ENCODE measurements at regions not wholly inside any gene's neighbourhood (a gene's known extent, or its start where the extent isn't known, plus 50 kb on each side); places are given as distances from the start of the nearest gene placed in this dataset.

DNA sequence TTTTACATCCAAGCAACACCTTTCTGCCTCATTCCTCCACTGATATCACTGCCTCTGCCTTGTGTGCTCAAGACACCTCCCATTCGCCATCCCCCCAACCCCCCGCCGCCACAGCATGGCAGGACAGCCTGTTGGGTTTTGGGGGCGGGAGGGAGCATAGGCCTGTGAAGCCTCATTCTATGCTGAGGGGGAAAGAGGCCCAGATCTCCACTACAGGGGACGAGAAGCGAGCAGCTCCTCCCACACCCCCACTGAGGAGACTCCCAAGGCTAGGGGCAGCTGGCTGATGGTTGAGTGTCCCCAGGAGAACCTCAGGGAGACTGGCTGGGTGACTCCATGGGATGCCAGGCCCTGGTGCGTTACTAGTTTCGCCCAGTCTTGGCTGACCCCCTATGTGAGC, 214.3 kb upstream of the SIX2 start:
- peaks cover 0 to 14% (median 4%) of the 10 kb centered on the region in 5 donors for H3K27me3 ChIP-seq (ENCODE audit: control insufficient read depth in 5 of 5, insufficient read depth in 4 of 5, low read length in 5 of 5)
- H3K9ac ChIP-seq (ENCODE audit: low read length in 5 of 5), result no peak overlapping the region
- peaks cover 0 to 1% (median 0%) of the 10 kb centered on the region in 5 donors for H3K4me1 ChIP-seq (ENCODE audit: control insufficient read depth in 5 of 5, insufficient read depth in 5 of 5, low read length in 5 of 5)
- H3K36me3 ChIP-seq (ENCODE audit: control insufficient read depth in 5 of 5, insufficient read depth in 5 of 5, low read length in 5 of 5), result no peaks in the 10 kb centered on the region
- no peak overlapping the region for H3K27ac ChIP-seq (ENCODE audit: low read depth, low read length)
- no peak overlapping the region for H3K4me3 ChIP-seq (ENCODE audit: low read depth in 1 of 5, low read length in 5 of 5)
- no peaks in the 10 kb centered on the region for H3K9me3 ChIP-seq (ENCODE audit: control insufficient read depth in 5 of 5, low read length in 5 of 5)

DNA sequence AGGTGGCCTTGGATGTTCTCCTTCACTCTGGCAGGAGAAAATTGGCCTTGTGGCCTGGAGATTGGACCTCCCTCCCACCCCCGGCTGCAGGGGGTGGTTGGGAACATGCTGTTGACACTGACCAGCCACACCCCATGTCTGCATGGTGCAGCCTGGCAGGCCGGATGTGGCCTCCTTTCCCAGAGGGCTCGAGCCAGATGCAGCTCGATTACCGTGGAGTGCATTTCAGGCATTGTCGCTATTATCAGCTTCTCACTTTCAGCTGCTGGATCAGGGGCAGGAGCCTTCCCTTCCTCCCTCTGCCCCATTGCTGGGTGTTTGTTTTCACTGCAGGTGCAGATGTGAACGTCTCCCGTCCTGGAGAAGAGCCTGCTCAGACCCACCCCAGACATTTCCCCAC, 211.0 kb upstream of the SIX2 start:
- H3K36me3 ChIP-seq (ENCODE audit: control insufficient read depth in 5 of 5, insufficient read depth in 5 of 5, low read length in 5 of 5), result no peaks in the 10 kb centered on the region
- H3K27ac ChIP-seq (ENCODE audit: low read depth, low read length), result no peak overlapping the region
- H3K4me3 ChIP-seq (ENCODE audit: low read depth in 1 of 5, low read length in 5 of 5), result no peak overlapping the region
- no peak overlapping the region for H3K9ac ChIP-seq (ENCODE audit: low read length in 5 of 5)
- peaks cover 0 to 3% (median 0%) of the 10 kb centered on the region in 5 donors for H3K9me3 ChIP-seq (ENCODE audit: control insufficient read depth in 5 of 5, low read length in 5 of 5)
- H3K27me3 ChIP-seq (ENCODE audit: control insufficient read depth in 5 of 5, insufficient read depth in 4 of 5, low read length in 5 of 5), result peaks cover 0 to 14% (median 4%) of the 10 kb centered on the region in 5 donors
- H3K4me1 ChIP-seq (ENCODE audit: control insufficient read depth in 5 of 5, insufficient read depth in 5 of 5, low read length in 5 of 5), result no peaks in the 10 kb centered on the region

DNA sequence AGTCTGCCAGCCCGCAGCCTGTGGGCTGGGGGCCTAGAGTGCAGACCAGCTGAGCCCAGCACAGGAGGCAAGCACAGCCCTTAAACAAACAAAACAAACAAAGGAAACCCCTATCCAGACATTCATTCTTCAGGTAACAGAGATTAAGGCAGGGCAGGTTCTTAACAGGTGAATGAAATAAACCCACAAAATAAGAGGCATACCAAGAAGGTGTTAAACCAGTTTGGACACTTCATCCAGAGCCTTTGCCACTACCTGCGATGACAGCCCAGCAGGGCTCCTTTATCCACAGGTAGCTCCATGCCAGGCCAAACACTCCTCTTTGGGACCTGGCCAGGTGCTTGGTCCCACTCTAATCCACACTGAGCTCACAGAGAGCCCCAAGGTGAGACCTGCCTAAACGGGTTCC, 209.7 kb upstream of the SIX2 start:
- Histone ChIP-seq H3K9ac (ENCODE audit: low read length in 5 of 5) (no peak overlapping the region), H3K4me3 (ENCODE audit: low read depth in 1 of 5, low read length in 5 of 5) (no peak overlapping the region), H3K27ac (ENCODE audit: low read depth, low read length) (no peak overlapping the region), H3K9me3 (ENCODE audit: control insufficient read depth in 5 of 5, low read length in 5 of 5) (peaks cover 0 to 3% (median 0%) of the 10 kb centered on the region in 5 donors), H3K27me3 (ENCODE audit: control insufficient read depth in 5 of 5, insufficient read depth in 4 of 5, low read length in 5 of 5) (peaks cover 0 to 14% (median 4%) of the 10 kb centered on the region in 5 donors), H3K36me3 (ENCODE audit: control insufficient read depth in 5 of 5, insufficient read depth in 5 of 5, low read length in 5 of 5) (no peaks in the 10 kb centered on the region), H3K4me1 (ENCODE audit: control insufficient read depth in 5 of 5, insufficient read depth in 5 of 5, low read length in 5 of 5) (no peaks in the 10 kb centered on the region)

DNA sequence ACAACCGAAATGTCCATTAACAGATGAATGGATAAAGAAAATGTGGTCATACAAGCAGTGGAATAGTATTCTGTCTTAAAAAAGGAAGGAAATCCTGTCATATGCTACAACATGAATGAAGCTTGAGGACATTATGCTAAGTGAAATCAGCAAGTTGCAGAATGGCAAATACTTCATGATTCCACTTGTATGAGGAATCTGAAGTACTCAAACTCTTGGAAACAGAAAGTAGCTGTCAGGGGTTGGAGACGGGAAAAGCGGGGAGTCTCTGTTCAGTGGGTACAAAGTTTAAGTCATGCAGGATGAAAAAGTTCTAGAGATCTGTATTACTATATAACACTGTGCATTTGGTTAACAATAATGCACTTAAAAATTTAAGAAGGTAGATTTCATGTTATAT, 209.0 kb upstream of the SIX2 start:
- Histone ChIP-seq H3K27me3 (ENCODE audit: control insufficient read depth in 5 of 5, insufficient read depth in 4 of 5, low read length in 5 of 5) (peaks cover 0 to 13% (median 4%) of the 10 kb centered on the region in 5 donors), H3K4me3 (ENCODE audit: low read depth in 1 of 5, low read length in 5 of 5) (no peak overlapping the region), H3K9me3 (ENCODE audit: control insufficient read depth in 5 of 5, low read length in 5 of 5) (peaks cover 0 to 3% (median 0%) of the 10 kb centered on the region in 5 donors), H3K9ac (ENCODE audit: low read length in 5 of 5) (no peak overlapping the region), H3K36me3 (ENCODE audit: control insufficient read depth in 5 of 5, insufficient read depth in 5 of 5, low read length in 5 of 5) (no peaks in the 10 kb centered on the region), H3K4me1 (ENCODE audit: control insufficient read depth in 5 of 5, insufficient read depth in 5 of 5, low read length in 5 of 5) (no peaks in the 10 kb centered on the region), H3K27ac (ENCODE audit: low read depth, low read length) (no peak overlapping the region)

DNA sequence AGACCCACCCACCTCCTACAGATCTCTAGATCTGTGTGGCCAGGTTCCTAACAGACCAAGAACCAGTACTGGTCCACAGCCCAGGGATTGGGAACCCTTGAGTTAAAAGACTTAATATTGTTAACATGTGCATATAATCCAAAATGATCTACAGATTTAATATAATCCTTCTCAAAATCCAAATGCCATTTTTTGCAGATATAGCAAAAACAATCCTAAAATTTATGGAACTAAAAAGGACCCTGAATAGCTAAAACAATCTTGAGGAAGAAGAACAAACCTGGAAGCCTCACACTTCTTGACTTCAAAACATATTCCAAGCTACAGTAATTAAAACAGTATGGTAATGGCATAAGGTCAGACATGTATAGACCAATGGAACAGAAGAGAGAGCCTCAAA, 206.9 kb upstream of the SIX2 start:
- Histone ChIP-seq H3K4me3 (ENCODE audit: low read depth in 1 of 5, low read length in 5 of 5) (no peak overlapping the region), H3K9ac (ENCODE audit: low read length in 5 of 5) (no peak overlapping the region), H3K36me3 (ENCODE audit: control insufficient read depth in 5 of 5, insufficient read depth in 5 of 5, low read length in 5 of 5) (no peaks in the 10 kb centered on the region), H3K9me3 (ENCODE audit: control insufficient read depth in 5 of 5, low read length in 5 of 5) (peaks cover 0 to 3% (median 0%) of the 10 kb centered on the region in 5 donors), H3K27ac (ENCODE audit: low read depth, low read length) (no peak overlapping the region), H3K4me1 (ENCODE audit: control insufficient read depth in 5 of 5, insufficient read depth in 5 of 5, low read length in 5 of 5) (no peaks in the 10 kb centered on the region), H3K27me3 (ENCODE audit: control insufficient read depth in 5 of 5, insufficient read depth in 4 of 5, low read length in 5 of 5) (peaks cover 0 to 4% (median 3%) of the 10 kb centered on the region in 5 donors)

DNA sequence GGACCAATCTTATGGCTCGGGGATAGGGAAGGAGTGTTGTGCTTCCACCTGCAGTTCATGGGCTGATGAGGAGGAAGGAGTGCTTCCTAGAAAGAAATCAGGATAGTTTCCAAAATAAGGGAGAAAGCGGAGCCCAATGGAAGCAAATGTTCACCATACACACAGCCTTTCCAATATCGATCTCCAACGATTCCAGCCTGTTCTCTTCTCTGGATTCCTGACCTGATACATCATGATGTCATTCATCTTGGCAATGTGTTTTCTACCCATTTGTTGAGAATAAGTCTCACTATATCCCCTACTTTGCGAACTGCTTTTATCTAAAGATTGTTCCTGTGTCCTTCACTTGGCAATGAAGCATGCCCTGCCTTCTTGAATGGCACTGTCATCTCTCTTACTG, 205.3 kb upstream of the SIX2 start:
- Histone ChIP-seq H3K4me3 (ENCODE audit: low read depth in 1 of 5, low read length in 5 of 5) (no peak overlapping the region), H3K27ac (ENCODE audit: low read depth, low read length) (no peak overlapping the region), H3K27me3 (ENCODE audit: control insufficient read depth in 5 of 5, insufficient read depth in 4 of 5, low read length in 5 of 5) (peaks cover 0 to 4% (median 0%) of the 10 kb centered on the region in 5 donors), H3K9ac (ENCODE audit: low read length in 5 of 5) (no peak overlapping the region), H3K36me3 (ENCODE audit: control insufficient read depth in 5 of 5, insufficient read depth in 5 of 5, low read length in 5 of 5) (no peaks in the 10 kb centered on the region), H3K9me3 (ENCODE audit: control insufficient read depth in 5 of 5, low read length in 5 of 5) (peaks cover 0 to 3% (median 0%) of the 10 kb centered on the region in 5 donors), H3K4me1 (ENCODE audit: control insufficient read depth in 5 of 5, insufficient read depth in 5 of 5, low read length in 5 of 5) (peaks cover 0 to 7% (median 0%) of the 10 kb centered on the region in 5 donors)

DNA sequence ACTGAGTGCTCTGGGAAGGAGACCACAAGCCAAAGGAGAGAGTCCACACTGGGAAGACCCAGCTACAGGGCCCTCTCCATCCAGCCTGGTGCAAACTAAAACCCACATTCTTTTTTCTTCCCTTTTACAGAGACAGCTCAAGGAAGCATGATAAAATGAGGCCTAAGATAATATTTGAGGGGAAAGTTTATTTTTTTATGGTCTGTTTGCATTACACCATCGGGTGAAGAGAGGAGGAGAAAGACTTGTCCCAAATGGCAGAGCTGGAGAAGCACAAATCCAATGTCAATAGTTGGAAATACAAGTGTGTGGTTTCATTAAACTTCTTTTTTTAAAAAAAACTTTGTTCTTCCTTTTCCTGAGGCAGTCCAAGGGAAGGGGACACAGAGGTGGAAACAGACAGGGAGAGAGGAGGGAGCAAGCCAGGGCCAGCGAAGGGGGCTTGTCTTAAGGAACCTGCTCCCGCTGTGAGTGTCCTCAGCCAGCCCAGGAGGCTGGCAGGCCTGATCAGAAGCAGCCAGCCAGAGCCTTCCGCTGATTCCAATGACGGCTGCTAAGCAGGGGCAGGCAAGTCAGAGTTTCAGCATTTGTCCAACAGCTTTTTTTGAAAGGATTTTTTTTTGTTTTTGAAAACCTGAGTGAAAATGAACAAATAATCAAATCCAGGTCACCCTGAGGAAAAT, 203.8 kb upstream of the SIX2 start:
- Histone ChIP-seq H3K27me3 (ENCODE audit: control insufficient read depth in 5 of 5, insufficient read depth in 4 of 5, low read length in 5 of 5) (no peaks in the 10 kb centered on the region), H3K4me3 (ENCODE audit: low read depth in 1 of 5, low read length in 5 of 5) (no peak overlapping the region), H3K9ac (ENCODE audit: low read length in 5 of 5) (no peak overlapping the region), H3K36me3 (ENCODE audit: control insufficient read depth in 5 of 5, insufficient read depth in 5 of 5, low read length in 5 of 5) (no peaks in the 10 kb centered on the region), H3K27ac (ENCODE audit: low read depth, low read length) (no peak overlapping the region), H3K4me1 (ENCODE audit: control insufficient read depth in 5 of 5, insufficient read depth in 5 of 5, low read length in 5 of 5) (peaks cover 0 to 7% (median 0%) of the 10 kb centered on the region in 5 donors), H3K9me3 (ENCODE audit: control insufficient read depth in 5 of 5, low read length in 5 of 5) (peaks cover 0 to 3% (median 0%) of the 10 kb centered on the region in 5 donors)

DNA sequence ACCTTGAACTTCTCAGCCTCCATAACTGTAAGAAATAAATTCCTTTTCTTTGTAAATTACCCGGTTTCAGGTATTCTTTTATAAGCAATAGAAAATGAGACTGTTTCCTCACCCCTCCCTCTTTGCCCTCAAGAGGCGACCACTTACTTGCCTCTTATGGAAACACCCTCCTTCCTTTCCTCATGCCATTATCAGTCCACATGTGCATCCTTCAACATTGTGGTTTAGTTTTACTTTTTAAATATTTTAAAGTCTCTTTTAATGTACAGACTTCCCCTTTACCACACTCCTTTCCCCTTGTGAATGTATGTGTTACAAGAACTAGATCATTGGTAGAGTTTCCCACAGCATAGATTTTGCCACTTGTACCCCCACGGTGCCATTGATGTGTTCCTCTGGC, 202.4 kb upstream of the SIX2 start:
- H3K4me3 ChIP-seq (ENCODE audit: low read depth in 1 of 5, low read length in 5 of 5), result no peak overlapping the region
- peaks cover 0 to 7% (median 0%) of the 10 kb centered on the region in 5 donors for H3K4me1 ChIP-seq (ENCODE audit: control insufficient read depth in 5 of 5, insufficient read depth in 5 of 5, low read length in 5 of 5)
- H3K27me3 ChIP-seq (ENCODE audit: control insufficient read depth in 5 of 5, insufficient read depth in 4 of 5, low read length in 5 of 5), result no peaks in the 10 kb centered on the region
- no peak overlapping the region for H3K27ac ChIP-seq (ENCODE audit: low read depth, low read length)
- H3K36me3 ChIP-seq (ENCODE audit: control insufficient read depth in 5 of 5, insufficient read depth in 5 of 5, low read length in 5 of 5), result no peaks in the 10 kb centered on the region
- peaks cover 0 to 3% (median 0%) of the 10 kb centered on the region in 5 donors for H3K9me3 ChIP-seq (ENCODE audit: control insufficient read depth in 5 of 5, low read length in 5 of 5)
- no peak overlapping the region for H3K9ac ChIP-seq (ENCODE audit: low read length in 5 of 5)

DNA sequence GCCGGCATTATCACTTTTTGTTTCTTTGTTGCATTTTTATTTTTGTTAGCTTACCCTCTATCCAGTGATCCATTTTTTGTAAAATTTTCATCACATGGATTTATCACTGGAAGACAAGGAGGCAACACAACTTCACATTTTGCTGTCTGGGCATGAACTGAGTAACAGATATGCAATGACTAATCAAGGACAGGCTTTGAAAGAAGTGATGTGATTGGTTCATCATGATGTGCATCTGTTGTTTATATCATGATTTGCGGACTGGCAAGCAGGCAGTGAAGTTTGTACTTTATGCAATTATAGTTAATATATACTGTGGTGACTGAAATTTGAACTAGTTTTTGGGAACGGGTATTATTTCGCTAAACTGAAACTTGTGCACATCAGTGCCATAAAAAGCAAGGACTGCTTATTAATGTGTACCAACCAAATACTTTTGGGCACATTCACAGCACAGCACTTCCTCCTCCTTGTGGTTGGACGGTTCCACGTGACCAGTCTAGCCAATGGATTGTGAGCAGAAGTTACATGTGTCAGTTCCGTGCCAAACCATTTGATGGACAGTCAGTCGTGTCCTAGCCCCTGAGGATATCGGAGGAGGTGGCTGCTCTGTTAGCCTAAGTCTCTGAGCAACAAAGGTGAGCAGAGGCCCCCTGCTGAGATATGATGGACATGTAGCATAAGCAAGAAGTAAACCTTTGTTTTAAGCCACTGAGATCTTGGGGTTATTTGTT, 201.4 kb upstream of the SIX2 start:
- no peak overlapping the region for H3K4me3 ChIP-seq (ENCODE audit: low read depth in 1 of 5, low read length in 5 of 5)
- H3K36me3 ChIP-seq (ENCODE audit: control insufficient read depth in 5 of 5, insufficient read depth in 5 of 5, low read length in 5 of 5), result no peaks in the 10 kb centered on the region
- no peaks in the 10 kb centered on the region for H3K9me3 ChIP-seq (ENCODE audit: control insufficient read depth in 5 of 5, low read length in 5 of 5)
- peaks cover 0 to 7% (median 0%) of the 10 kb centered on the region in 5 donors for H3K4me1 ChIP-seq (ENCODE audit: control insufficient read depth in 5 of 5, insufficient read depth in 5 of 5, low read length in 5 of 5)
- H3K9ac ChIP-seq (ENCODE audit: low read length in 5 of 5), result no peak overlapping the region
- H3K27ac ChIP-seq (ENCODE audit: low read depth, low read length), result no peak overlapping the region
- no peaks in the 10 kb centered on the region for H3K27me3 ChIP-seq (ENCODE audit: control insufficient read depth in 5 of 5, insufficient read depth in 4 of 5, low read length in 5 of 5)

DNA sequence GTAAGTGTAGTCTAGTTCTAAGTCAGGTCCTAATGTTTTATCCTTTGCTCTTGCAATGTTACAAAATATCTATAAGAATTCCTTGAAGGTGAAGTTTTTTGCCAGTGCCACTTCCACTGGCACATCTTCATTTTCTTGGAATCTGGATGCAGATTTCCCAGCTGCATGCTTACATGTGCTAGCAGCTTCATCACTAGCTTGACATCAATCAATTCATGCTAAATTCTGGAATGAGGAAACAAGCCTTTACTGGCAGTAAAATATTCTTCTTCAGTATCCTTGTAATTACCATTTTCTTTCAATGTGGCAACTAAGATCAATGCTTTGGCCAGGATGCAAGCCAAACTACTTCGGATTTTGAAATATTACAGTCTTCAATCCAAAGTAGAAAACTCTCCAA, 200.6 kb upstream of the SIX2 start:
- Histone ChIP-seq H3K27me3 (ENCODE audit: control insufficient read depth in 5 of 5, insufficient read depth in 4 of 5, low read length in 5 of 5) (no peaks in the 10 kb centered on the region), H3K36me3 (ENCODE audit: control insufficient read depth in 5 of 5, insufficient read depth in 5 of 5, low read length in 5 of 5) (no peaks in the 10 kb centered on the region), H3K4me3 (ENCODE audit: low read depth in 1 of 5, low read length in 5 of 5) (no peak overlapping the region), H3K27ac (ENCODE audit: low read depth, low read length) (no peak overlapping the region), H3K9me3 (ENCODE audit: control insufficient read depth in 5 of 5, low read length in 5 of 5) (no peaks in the 10 kb centered on the region), H3K4me1 (ENCODE audit: control insufficient read depth in 5 of 5, insufficient read depth in 5 of 5, low read length in 5 of 5) (peaks cover 0 to 7% (median 0%) of the 10 kb centered on the region in 5 donors), H3K9ac (ENCODE audit: low read length in 5 of 5) (no peak overlapping the region)
